Adrenal gland (tissue), 5 donors: ENCODE measurements at regions not wholly inside any gene's neighbourhood (a gene's known extent, or its start where the extent isn't known, plus 50 kb on each side); places are given as distances from the start of the nearest gene placed in this dataset.

Source experiments
- POLR2A ChIP-seq, 2 donors: fragments of 450-650 bp; IDR thresholded peaks; one replicate each; pipeline ENCODE4 v1.6.1; 2017; ENCODE audit warnings: antibody characterized with exemption in 2 of 2, mild to moderate bottlenecking in 2 of 2, moderate library complexity in 1 of 2
- TF ChIP-seq, protein P1 (sequence below), 6 experiments: fragments of 450-650 bp in 4 of 6; fragments of 200-600 bp in 2 of 6; sonication (generic) in 1 of 6; IDR thresholded peaks; 1 replicate in 5 of 6; 2 replicates in 1 of 6; pipeline versions ENCODE4 v1.5.1 to v1.8.0; 2016 to 2021; ENCODE audit warnings: antibody characterized with exemption in 6 of 6, mild to moderate bottlenecking in 2 of 6, moderate library complexity in 1 of 6
- donor health status: DM: no; HTN: no; CAD: no.

DNA sequence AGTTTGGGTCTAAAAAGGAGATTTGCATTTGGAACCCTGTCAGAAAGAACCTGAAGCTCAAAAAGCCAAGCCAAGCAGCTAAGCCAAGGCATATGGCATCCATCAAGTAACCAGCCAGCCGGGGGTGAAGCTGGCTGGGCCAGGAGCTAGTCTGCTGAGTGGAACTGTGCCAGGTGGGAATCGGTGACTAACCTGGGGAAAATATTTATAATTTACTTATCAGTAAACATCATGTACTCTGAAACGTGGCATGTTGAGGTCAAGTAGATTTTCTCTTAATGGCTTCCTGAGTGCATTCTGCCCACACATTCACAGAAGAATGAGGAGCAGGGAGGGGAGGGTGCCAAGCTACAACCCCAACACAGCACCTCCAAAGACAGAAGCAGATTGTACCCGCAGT, 70.5 kb upstream of the SESN3 start:
- TF ChIP-seq POLR2A (IDR thresholded peaks at IDR 0.05), result no peak
- TF ChIP-seq, protein P1, sequence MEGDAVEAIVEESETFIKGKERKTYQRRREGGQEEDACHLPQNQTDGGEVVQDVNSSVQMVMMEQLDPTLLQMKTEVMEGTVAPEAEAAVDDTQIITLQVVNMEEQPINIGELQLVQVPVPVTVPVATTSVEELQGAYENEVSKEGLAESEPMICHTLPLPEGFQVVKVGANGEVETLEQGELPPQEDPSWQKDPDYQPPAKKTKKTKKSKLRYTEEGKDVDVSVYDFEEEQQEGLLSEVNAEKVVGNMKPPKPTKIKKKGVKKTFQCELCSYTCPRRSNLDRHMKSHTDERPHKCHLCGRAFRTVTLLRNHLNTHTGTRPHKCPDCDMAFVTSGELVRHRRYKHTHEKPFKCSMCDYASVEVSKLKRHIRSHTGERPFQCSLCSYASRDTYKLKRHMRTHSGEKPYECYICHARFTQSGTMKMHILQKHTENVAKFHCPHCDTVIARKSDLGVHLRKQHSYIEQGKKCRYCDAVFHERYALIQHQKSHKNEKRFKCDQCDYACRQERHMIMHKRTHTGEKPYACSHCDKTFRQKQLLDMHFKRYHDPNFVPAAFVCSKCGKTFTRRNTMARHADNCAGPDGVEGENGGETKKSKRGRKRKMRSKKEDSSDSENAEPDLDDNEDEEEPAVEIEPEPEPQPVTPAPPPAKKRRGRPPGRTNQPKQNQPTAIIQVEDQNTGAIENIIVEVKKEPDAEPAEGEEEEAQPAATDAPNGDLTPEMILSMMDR (IDR thresholded peaks at IDR 0.05), result no peak
